Fibroblast of peridontal ligament (primary cell): ENCODE measurements at regions not wholly inside any gene's neighbourhood (a gene's known extent, or its start where the extent isn't known, plus 50 kb on each side); places are given as distances from the start of the nearest gene placed in this dataset.
"Not testable (repeated sequence)": the region's sequence is repeated elsewhere in the genome, so short reads cannot be mapped to it uniquely, and the experiment has no call there.

Source experiments
- DNase-seq: peaks from one replicate; pipeline ENCODE4 v3.0.0-alpha.2; 2010; ENCODE audit errors: extremely low read depth

DNA sequence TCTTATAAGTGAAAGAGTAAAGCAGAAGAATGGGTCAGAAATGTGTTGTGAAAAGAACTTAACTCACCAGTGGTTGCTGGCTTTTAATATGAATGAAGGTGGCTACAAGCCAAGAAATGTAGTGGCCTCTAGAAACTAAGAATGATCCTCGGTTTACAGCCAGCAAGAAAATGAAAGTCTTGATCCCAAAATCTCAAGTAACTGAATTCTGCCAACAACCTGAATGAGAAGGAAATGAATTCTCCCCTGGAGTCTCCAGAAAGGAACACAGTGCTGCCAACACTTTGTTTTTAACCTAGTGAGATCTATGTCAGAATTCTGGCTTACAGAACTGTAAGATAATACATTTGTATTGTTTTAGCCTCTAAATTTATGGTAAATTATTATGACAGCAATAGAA, 193.0 kb downstream of the FZD1 start:
- no peak for DNase-seq

DNA sequence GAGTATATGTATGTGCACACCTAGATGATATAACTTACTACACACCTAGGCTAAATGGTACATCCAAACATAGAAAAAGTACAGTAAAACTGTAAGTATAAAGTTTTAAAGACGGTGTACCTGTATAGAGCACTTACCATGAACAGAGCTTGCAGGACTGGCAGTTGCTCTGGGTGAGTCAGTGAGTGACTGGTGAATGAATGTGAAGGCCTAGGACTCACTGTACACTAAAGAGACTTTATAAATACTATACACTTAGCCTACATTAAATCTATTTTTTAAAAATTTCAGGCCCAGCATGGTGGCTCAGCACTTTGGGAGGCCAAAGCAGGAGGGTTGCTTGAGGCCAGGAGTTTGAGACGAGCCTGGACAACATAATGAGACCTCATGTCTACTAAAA, 195.3 kb downstream of the FZD1 start:
- DNase-seq: no peak

GRCh38 chr7:91462316-91462715, 198.1 kb downstream of the FZD1 start:
- no peak for DNase-seq

GRCh38 chr7:91463330-91463729, 199.1 kb downstream of the FZD1 start:
- DNase-seq: no peak

GRCh38 chr7:91465595-91466061, 201.4 kb downstream of the FZD1 start:
- no peak for DNase-seq

GRCh38 chr7:91468256-91468655, 204.0 kb downstream of the FZD1 start:
- DNase-seq: no peak

GRCh38 chr7:91473619-91474018, 209.4 kb downstream of the FZD1 start:
- no peak for DNase-seq

GRCh38 chr7:91474074-91474473, 209.8 kb downstream of the FZD1 start:
- DNase-seq: no peak

DNA sequence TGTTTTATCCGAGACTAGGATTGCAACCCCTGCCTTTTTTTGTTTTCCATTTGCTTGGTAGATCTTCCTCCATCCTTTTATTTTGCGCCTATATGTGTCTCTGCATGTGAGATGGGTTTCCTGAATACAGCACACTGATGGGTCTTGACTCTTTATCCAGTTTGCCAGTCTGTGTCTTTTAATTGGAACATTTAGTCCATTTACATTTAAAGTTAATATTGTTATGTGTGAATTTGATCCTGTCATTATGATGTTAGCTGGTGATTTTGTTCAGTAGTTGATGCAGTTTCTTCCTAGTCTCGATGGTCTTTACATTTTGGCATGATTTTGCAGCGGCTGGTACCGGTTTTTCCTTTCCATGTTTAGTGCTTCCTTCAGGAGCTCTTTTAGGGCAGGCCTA, 216.2 kb downstream of the FZD1 start:
- not testable (repeated sequence) for DNase-seq

DNA sequence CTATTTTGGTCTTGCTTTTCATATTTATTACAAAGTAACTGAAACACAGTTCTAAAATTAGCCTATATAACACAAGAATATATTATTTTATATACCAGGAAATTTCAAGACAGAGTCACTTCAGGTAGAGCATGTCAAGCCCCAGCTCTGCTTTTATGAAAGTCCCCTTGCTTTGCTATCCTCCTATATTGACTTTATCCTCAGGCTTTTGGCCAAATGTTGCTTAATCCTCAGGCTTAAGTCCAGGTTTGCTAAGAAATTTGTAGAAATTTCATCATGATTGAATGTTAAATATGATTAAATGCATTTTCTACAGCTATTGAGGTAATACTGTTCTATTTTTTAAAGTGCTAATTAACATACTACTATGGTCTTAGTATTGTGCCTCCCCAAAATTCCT, 227.6 kb downstream of the FZD1 start:
- DNase-seq: peak; percentile 10

- no peak for DNase-seq
Measured at GRCh38 chr7:91492317-91492716, 228.1 kb downstream of the FZD1 start.

- no peak for DNase-seq
Measured at GRCh38 chr7:91492773-91493172, 228.5 kb downstream of the FZD1 start.

DNA sequence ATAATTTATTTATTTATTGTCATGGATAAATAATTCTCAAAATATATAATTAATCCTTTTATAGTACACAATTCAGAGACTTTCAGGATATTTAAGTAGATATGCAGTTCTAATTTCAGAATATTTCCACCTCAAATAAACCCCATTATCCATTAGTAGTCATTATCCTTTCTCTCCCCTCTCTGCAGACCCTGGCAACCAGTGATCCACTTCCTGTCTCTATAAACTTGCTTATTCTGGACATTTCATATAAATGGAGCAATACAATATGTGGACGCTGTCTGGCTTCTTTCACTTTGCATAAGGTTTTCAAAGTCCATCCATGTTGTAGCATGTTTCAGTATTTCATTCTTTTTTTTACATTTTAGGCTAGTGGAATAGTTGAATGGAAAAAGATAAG, 230.2 kb downstream of the FZD1 start:
- no peak for DNase-seq

DNA sequence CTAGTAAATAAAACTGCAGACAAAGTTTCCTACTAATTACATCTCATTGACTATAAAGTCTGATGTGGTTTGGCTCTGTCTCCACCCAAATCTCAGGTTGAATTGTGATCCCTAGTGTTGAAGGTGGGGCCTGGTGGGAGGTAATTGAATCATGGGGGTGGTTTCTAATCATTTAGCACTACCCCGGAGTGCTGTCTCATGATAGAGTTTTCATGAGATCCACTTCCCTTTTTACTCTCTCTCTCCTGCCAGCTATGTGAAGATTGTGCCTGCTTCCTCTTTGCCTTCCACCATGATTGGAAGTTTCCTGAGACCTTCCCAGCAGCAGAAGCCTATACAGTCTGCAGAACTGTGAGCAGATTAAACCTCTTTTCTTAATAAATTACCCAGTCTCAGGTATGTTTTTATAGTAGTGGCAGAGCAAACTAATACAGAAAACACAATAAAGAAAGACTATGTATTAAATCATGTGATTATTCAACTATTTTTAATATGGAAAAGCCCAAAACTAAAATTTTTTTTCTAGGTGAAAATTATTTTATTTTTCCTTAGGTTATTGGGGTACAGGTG, 232.1 kb downstream of the FZD1 start:
- no peak for DNase-seq

DNA sequence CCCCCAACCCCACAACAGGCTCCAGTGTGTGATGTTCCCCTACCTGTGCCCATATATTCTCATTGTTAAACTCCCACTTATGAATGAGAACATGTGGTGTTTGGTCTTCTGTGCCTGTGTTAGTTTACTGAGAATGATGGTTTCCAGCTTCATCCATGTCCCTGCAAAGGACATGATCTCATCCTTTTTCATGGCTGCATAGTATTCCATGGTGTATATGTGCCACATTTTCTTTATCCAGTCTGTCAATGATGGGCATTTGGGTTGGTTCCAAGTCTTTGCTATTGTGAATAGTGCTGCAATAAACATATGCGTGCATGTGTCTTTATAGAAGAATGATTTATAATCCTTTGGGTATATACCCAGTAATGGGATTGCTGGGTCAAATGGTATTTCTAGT, 233.0 kb downstream of the FZD1 start:
- not testable (repeated sequence) for DNase-seq

GRCh38 chr7:91503934-91504555, 239.8 kb downstream of the FZD1 start:
- DNase-seq: no peak

- no peak for DNase-seq
Measured at GRCh38 chr7:91504919-91505318, 240.7 kb downstream of the FZD1 start.

DNA sequence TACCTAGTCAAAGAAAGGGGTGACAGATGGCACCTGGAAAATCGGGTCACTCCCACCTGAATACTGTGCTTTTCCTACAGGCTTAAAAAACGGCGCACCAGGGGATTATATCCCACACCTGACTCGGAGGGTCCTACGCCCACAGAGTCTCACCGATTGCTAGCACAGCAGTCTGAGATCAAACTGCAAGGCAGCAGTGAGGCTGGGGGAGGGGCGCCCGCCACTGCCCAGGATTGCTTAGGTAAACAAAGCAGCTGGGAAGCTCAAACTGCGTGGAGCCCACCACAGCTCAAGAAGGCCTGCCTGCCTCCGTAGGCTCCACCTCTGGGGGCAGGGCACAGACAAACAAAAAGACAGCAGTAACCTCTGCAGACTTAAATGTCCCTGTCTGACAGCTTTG, 242.7 kb downstream of the FZD1 start:
- not testable (repeated sequence) for DNase-seq

GRCh38 chr7:91511861-91512260, 247.6 kb downstream of the FZD1 start:
- not testable (repeated sequence) for DNase-seq

- DNase-seq: no peak
Measured at GRCh38 chr7:91512958-91513357, 248.7 kb downstream of the FZD1 start.

- no peak for DNase-seq
Measured at GRCh38 chr7:91514591-91514990, 250.4 kb downstream of the FZD1 start.

DNA sequence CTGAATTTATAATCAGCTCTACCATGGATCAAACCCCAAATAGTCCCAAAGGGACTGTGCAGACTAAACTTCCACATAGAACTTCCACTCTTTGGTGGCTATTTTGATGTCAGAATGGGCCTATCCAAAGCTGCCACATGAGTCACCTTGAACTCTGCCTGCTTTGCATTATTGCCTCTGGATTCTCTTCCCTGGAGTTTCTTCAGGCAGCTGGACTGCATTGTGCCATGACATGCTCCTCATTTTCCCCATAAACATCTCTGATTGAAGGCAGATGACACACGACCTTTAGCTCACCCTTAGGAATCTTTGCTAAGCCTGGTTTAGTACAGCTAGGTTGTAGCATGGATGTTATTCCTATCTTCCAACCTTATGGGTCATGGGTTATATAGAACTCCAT, 251.7 kb downstream of the FZD1 start:
- DNase-seq: peak; percentile 24

GRCh38 chr7:91517201-91517785, 253.1 kb downstream of the FZD1 start:
- DNase-seq: peak; percentile 15

GRCh38 chr7:91518058-91518457, 253.8 kb downstream of the FZD1 start:
- no peak for DNase-seq
